Peyer's patch (tissue), 4 donors: ENCODE measurements at regions not wholly inside any gene's neighbourhood (a gene's known extent, or its start where the extent isn't known, plus 50 kb on each side); places are given as distances from the start of the nearest gene placed in this dataset.

Experiments
- DNase-seq, 3 donors: peaks; one replicate each; pipeline ENCODE4 v3.0.0-alpha.2; 2017 to 2019
- H3K27ac ChIP-seq, 4 donors: fragments of 200-600 bp; sonication (generic); one replicate each; pipeline ENCODE4 v1.5.1; 2016 to 2019
- H3K27me3 ChIP-seq, 2 donors: fragments of 200-600 bp; sonication (generic); one replicate each; pipeline ENCODE4 v1.5.1; 2019
- H3K36me3 ChIP-seq, 3 donors: fragments of 200-600 bp; sonication (generic); one replicate each; pipeline ENCODE4 v1.5.1; 2016 to 2019
- H3K4me1 ChIP-seq, 4 donors: fragments of 200-600 bp; sonication (generic); one replicate each; pipeline ENCODE4 v1.5.1; 2016 to 2019
- H3K4me3 ChIP-seq, 4 donors: fragments of 200-600 bp; sonication (generic); 1 replicate in 3 of 4; 2 replicates in 1 of 4; pipeline ENCODE4 v1.5.1; 2016 to 2019; ENCODE audit warnings: mild to moderate bottlenecking in 1 of 4
- H3K9me3 ChIP-seq, 4 donors: fragments of 200-600 bp; sonication (generic); one replicate each; pipeline ENCODE4 v1.5.1; 2016 to 2019; ENCODE audit warnings: mild to moderate bottlenecking in 1 of 4
- POLR2A ChIP-seq, 2 donors: fragments of 450-650 bp; IDR thresholded peaks; one replicate each; pipeline ENCODE4 v1.5.1; 2017; ENCODE audit warnings: antibody characterized with exemption in 2 of 2, mild to moderate bottlenecking in 2 of 2, moderate library complexity in 2 of 2
- TF ChIP-seq, protein P1 (sequence below), 6 experiments: fragments of 450-650 bp in 4 of 6; fragments of 200-600 bp in 2 of 6; sonication (generic) in 1 of 6; IDR thresholded peaks; one replicate each; pipeline ENCODE4 v1.5.1; 2017 to 2019; ENCODE audit warnings: antibody characterized with exemption in 6 of 6, mild to moderate bottlenecking in 3 of 6, moderate library complexity in 1 of 6

DNA sequence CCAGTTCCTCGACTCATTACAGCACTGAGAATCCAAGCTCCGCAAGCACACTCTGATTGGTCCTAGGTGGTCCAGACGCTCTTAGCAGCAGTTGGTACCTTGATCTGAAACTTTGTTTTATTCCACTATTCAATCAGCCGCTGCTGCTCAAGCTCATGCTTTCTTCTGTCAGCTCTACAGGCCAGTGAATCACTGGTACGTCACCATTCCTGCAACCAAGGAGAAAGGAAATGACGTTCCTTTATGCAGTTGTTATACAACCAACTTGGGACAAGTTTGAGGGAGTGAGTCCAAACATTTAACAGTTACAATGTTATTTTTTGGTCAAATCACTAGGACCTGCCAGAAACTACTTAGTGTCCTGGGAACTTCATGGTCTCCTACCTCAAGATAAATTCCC lies 398.8 kb upstream of the TMEFF2 start:
- TF ChIP-seq, protein P1, sequence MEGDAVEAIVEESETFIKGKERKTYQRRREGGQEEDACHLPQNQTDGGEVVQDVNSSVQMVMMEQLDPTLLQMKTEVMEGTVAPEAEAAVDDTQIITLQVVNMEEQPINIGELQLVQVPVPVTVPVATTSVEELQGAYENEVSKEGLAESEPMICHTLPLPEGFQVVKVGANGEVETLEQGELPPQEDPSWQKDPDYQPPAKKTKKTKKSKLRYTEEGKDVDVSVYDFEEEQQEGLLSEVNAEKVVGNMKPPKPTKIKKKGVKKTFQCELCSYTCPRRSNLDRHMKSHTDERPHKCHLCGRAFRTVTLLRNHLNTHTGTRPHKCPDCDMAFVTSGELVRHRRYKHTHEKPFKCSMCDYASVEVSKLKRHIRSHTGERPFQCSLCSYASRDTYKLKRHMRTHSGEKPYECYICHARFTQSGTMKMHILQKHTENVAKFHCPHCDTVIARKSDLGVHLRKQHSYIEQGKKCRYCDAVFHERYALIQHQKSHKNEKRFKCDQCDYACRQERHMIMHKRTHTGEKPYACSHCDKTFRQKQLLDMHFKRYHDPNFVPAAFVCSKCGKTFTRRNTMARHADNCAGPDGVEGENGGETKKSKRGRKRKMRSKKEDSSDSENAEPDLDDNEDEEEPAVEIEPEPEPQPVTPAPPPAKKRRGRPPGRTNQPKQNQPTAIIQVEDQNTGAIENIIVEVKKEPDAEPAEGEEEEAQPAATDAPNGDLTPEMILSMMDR (IDR thresholded peaks at IDR 0.05), result no peak
- TF ChIP-seq POLR2A (IDR thresholded peaks at IDR 0.05), result no peak
- DNase-seq, result no peak
- no peaks in the 10 kb centered on the region for H3K9me3 ChIP-seq
- no peak overlapping the region for H3K4me3 ChIP-seq
- H3K36me3 ChIP-seq, result no peaks in the 10 kb centered on the region
- H3K27ac ChIP-seq, result no peak overlapping the region
- no peaks in the 10 kb centered on the region for H3K27me3 ChIP-seq
- no peaks in the 10 kb centered on the region for H3K4me1 ChIP-seq

DNA sequence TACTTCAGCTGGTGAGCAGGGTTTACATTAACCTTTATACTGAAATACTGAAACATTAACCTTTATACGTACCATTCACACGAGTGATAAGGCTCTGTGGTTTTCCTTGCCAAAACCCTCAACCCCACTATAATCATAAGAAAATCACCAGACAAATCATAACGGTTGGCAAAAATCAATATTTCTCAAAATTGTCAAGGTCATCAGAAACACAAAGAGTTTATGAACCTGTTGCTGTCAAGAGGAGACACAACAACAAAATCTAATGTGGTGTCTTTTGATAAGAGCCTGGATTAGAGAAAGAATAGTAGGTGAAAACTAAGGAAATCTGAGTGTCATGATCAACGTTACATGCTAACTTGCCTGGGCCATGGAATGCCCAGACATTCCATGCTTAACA lies 396.9 kb upstream of the TMEFF2 start:
- Histone ChIP-seq H3K4me1 (no peaks in the 10 kb centered on the region), H3K27me3 (no peaks in the 10 kb centered on the region), H3K9me3 (no peaks in the 10 kb centered on the region), H3K4me3 (no peak overlapping the region), H3K36me3 (no peaks in the 10 kb centered on the region), H3K27ac (no peak overlapping the region)
- TF ChIP-seq POLR2A (IDR thresholded peaks at IDR 0.05), result no peak
- TF ChIP-seq, protein P1 (IDR thresholded peaks at IDR 0.05), result no peak
- no peak for DNase-seq

DNA sequence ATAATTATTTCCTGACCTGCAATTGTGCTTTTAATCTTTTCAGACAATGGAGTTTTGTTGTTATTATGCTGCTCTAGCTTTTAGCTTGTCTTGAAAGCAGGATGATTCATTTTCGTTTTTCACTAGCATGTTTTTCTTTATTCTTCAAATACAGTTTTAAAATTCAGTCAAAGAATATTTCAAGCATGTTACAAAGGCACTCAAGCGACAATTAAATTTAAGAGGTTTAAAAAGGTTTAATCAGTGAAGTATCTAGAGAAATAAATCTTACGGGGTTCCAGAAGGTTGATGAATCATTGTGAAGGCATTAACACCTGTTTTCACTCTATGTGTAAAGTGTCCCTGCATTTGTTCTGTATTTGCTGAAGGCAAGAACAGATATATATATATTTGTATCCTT lies 390.7 kb upstream of the TMEFF2 start:
- H3K9me3 ChIP-seq, result no peaks in the 10 kb centered on the region
- no peaks in the 10 kb centered on the region for H3K4me1 ChIP-seq
- no peaks in the 10 kb centered on the region for H3K36me3 ChIP-seq
- no peaks in the 10 kb centered on the region for H3K27me3 ChIP-seq
- H3K27ac ChIP-seq, result no peak overlapping the region
- DNase-seq, result no peak
- H3K4me3 ChIP-seq, result no peak overlapping the region
- TF ChIP-seq POLR2A (IDR thresholded peaks at IDR 0.05), result no peak
- TF ChIP-seq, protein P1 (IDR thresholded peaks at IDR 0.05), result no peak

DNA sequence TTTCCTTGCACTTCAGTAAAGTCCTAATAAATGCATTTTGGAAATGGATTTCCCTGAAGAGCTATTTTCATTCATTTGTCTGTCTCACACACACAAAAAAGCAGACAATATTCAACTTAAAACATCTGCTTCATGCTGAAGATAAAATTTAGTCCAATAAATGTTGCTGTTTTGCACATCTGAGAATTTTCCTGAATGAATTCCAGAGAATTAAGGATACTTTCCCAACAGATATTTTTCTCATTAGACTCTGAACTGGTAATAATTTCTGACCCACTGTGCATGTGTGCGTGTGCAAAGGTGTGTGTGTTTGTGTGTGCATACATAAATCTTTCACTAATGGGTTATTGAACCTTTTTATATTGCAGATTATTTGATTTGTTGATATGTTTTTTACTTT lies 390.2 kb upstream of the TMEFF2 start:
- no peak for TF ChIP-seq POLR2A (IDR thresholded peaks at IDR 0.05)
- TF ChIP-seq, protein P1 (IDR thresholded peaks at IDR 0.05), result no peak
- H3K36me3 ChIP-seq, result no peaks in the 10 kb centered on the region

DNA sequence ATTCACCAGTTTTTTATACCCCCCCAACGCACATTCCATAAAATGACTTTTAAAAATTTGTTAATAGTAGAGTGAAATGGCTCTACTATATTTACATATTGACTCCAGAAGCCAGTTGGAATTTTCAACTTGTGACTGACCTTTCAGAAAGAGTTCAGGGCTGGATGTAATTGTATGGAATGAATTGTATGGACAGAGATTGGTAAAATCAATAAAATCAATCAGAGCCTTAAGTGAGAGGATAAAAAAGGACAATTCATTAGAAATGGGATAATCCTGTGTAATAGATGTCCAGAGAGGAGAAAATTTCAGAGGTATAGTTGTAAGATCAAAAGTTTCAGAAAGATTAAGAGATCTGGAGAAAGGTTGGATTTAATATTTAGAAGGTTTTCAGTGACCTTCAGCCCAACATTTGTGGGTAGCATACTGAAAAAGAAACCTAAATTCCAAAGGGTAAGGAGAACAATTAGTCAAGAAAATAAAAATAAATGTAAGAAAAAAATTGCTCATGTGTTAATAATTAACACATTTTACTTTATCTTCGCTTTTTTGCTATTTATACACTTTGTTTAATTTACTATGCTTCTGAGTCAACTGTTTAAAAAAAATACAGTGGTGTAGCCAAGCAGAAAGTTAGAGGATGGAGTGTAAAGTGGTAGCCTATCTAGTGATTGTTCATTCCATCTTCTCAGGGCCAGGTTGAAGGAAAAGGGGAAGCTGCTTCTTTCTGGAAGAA lies 385.4 kb upstream of the TMEFF2 start:
- no peak for DNase-seq
- TF ChIP-seq, protein P1 (IDR thresholded peaks at IDR 0.05), result no peak
- no peak for TF ChIP-seq POLR2A (IDR thresholded peaks at IDR 0.05)
- no peaks in the 10 kb centered on the region for H3K36me3 ChIP-seq
- no peaks in the 10 kb centered on the region for H3K9me3 ChIP-seq
- no peaks in the 10 kb centered on the region for H3K4me1 ChIP-seq
- no peak overlapping the region for H3K27ac ChIP-seq
- H3K4me3 ChIP-seq, result no peak overlapping the region
- H3K27me3 ChIP-seq, result no peaks in the 10 kb centered on the region

More for the DNA sequence above, 390.2 kb upstream of the TMEFF2 start:
- no peak for DNase-seq
- no peak overlapping the region for H3K4me3 ChIP-seq
- H3K27ac ChIP-seq, result no peak overlapping the region
- H3K9me3 ChIP-seq, result no peaks in the 10 kb centered on the region
- H3K27me3 ChIP-seq, result no peaks in the 10 kb centered on the region
- H3K4me1 ChIP-seq, result no peaks in the 10 kb centered on the region
